PC-9 (cell line): ENCODE measurements at regions not wholly inside any gene's neighbourhood (a gene's known extent, or its start where the extent isn't known, plus 50 kb on each side); places are given as distances from the start of the nearest gene placed in this dataset.

Experiments
- BruUV-seq: library from RNA; stranded (reverse); fragments of 400-500 nt; replicated peaks from 2 replicates; lab custom pipeline; 2021; lab: Mats Ljungman, UMichigan
- CTCF ChIA-PET: fragments of 300-600 bp; sonication (Branson Sonifier 250); formaldehyde crosslinking; loops from one replicate; lab custom pipeline; 2022; ENCODE audit warnings: antibody characterized with exemption; lab: Charles Lee
- POLR2A ChIA-PET: fragments of 300-600 bp; sonication (Branson Sonifier 250); formaldehyde crosslinking; loops from one replicate; lab custom pipeline; 2022; ENCODE audit warnings: antibody characterized with exemption; ENCODE audit not compliant: unreplicated experiment; lab: Charles Lee
- DNase-seq, 2 experiments: peaks; one replicate each; pipeline versions ENCODE4 v3.0.0 to v3.0.0-alpha.2; 2015 to 2022; ENCODE audit warnings: mixed read lengths in 1 of 2
- H2AFZ ChIP-seq: fragments of 200-600 bp; sonication (generic); 2 replicates; pipeline ENCODE4 v1.8.1; 2017; ENCODE audit warnings: antibody characterized with exemption
- H3F3A ChIP-seq: fragments of 200-600 bp; sonication (generic); 2 replicates; pipeline ENCODE4 v1.8.1; 2017; ENCODE audit warnings: antibody characterized with exemption, mild to moderate bottlenecking, low read depth; ENCODE audit not compliant: insufficient read depth
- H3K27ac ChIP-seq: fragments of 200-600 bp; sonication (generic); 2 replicates; pipeline ENCODE4 v1.6.1; 2016; ENCODE audit warnings: mixed run types
- H3K27me3 ChIP-seq: fragments of 200-600 bp; sonication (generic); 2 replicates; pipeline ENCODE4 v1.6.1; 2016; ENCODE audit warnings: low read depth, mixed run types; ENCODE audit not compliant: insufficient read depth
- H3K36me3 ChIP-seq: fragments of 200-600 bp; sonication (generic); 2 replicates; pipeline ENCODE4 v1.6.1; 2016; ENCODE audit warnings: low read depth, mixed run types
- H3K4me1 ChIP-seq: fragments of 200-600 bp; sonication (generic); replicated peaks from 2 replicates; pipeline ENCODE4 v1.6.1; 2016; ENCODE audit warnings: mixed run types; ENCODE audit not compliant: insufficient read depth
- H3K4me2 ChIP-seq: fragments of 200-600 bp; sonication (generic); 2 replicates; pipeline ENCODE4 v1.6.1; 2017; ENCODE audit warnings: mixed run types
- H3K4me3 ChIP-seq: fragments of 200-600 bp; sonication (generic); 2 replicates; pipeline ENCODE4 v1.6.1; 2016; ENCODE audit warnings: mixed run types
- H3K79me2 ChIP-seq: fragments of 200-600 bp; sonication (generic); 2 replicates; pipeline ENCODE4 v1.6.1; 2017; ENCODE audit warnings: low read depth, mixed run types
- H3K9me2 ChIP-seq: fragments of 200-600 bp; sonication (generic); 2 replicates; pipeline ENCODE4 v1.8.1; 2017; ENCODE audit warnings: mild to moderate bottlenecking; ENCODE audit not compliant: insufficient read depth
- H3K9me3 ChIP-seq: fragments of 200-600 bp; sonication (generic); 2 replicates; pipeline ENCODE4 v1.8.1; 2016; ENCODE audit warnings: low read depth; ENCODE audit not compliant: insufficient read depth
- H4K20me1 ChIP-seq: fragments of 200-600 bp; sonication (generic); 2 replicates; pipeline ENCODE4 v1.8.1; 2017; ENCODE audit not compliant: insufficient read depth
- CTCF ChIP-seq: fragments of 200-600 bp; sonication (generic); conservative IDR thresholded peaks from 2 replicates; pipeline ENCODE4 v1.6.1; 2017; ENCODE audit warnings: mixed run types, antibody characterized with exemption, mild to moderate bottlenecking, moderate library complexity
- EZH2 ChIP-seq: fragments of 200-600 bp; sonication (generic); IDR thresholded peaks from 2 replicates; pipeline ENCODE4 v1.8.0; 2017; ENCODE audit warnings: antibody characterized with exemption, low read depth
- intact Hi-C: fragments of 100-400 bp; cut with micrococcal nuclease; formaldehyde crosslinking; loops from one replicate; pipeline ENCODE4 v1.10.0; 2022; ENCODE audit not compliant: unreplicated experiment

- H3K4me2 ChIP-seq = no peak overlapping the region
- no peak overlapping the region for H2AFZ ChIP-seq
- no peaks in the 10 kb centered on the region for H3K9me2 ChIP-seq
- no peaks in the 10 kb centered on the region for H3K36me3 ChIP-seq
- intact Hi-C loops = no loop called here
- no peaks in the 10 kb centered on the region for H3K79me2 ChIP-seq
- TF ChIP-seq EZH2 (no peak), CTCF (no peak)
- no peaks in the 10 kb centered on the region for H3F3A ChIP-seq
- H3K27ac ChIP-seq = no peak overlapping the region
- ChIA-PET POLR2A (no interaction called here), CTCF (no interaction called here)
- DNase-seq = no peak
- BruUV-seq = no TSS peak
- no peak overlapping the region for H3K4me3 ChIP-seq
- peaks cover 97% of the 10 kb centered on the region for H3K27me3 ChIP-seq
- H3K4me1 ChIP-seq = no peaks in the 10 kb centered on the region
- H3K9me3 ChIP-seq = no peaks in the 10 kb centered on the region
- H4K20me1 ChIP-seq = no peaks in the 10 kb centered on the region
These were observed 258.3 kb upstream of the SALL3 start for GRCh38 chr18:78721238-78721875.

- ChIA-PET CTCF (no interaction called here), POLR2A (no interaction called here)
- no peaks in the 10 kb centered on the region for H4K20me1 ChIP-seq
- H3K4me3 ChIP-seq = no peak overlapping the region
- H3K27me3 ChIP-seq = peaks cover 98% of the 10 kb centered on the region
- H3K36me3 ChIP-seq = no peaks in the 10 kb centered on the region
- BruUV-seq = no TSS peak
- no peak overlapping the region for H3K4me2 ChIP-seq
- H3K79me2 ChIP-seq = no peaks in the 10 kb centered on the region
- no peak for DNase-seq
- no peak overlapping the region for H3K27ac ChIP-seq
- intact Hi-C loops = no loop called here
- no peak for TF ChIP-seq CTCF
- TF ChIP-seq EZH2 = no peak
- H3F3A ChIP-seq = no peaks in the 10 kb centered on the region
- H3K9me2 ChIP-seq = no peaks in the 10 kb centered on the region
- no peaks in the 10 kb centered on the region for H3K4me1 ChIP-seq
- no peaks in the 10 kb centered on the region for H3K9me3 ChIP-seq
- H2AFZ ChIP-seq = no peak overlapping the region
These were observed 257.6 kb upstream of the SALL3 start for GRCh38 chr18:78721981-78722380.

- Histone ChIP-seq H3K4me3 (no peak overlapping the region), H3K79me2 (no peaks in the 10 kb centered on the region), H4K20me1 (no peaks in the 10 kb centered on the region), H3K27ac (no peak overlapping the region), H3F3A (no peaks in the 10 kb centered on the region), H3K36me3 (no peaks in the 10 kb centered on the region), H3K4me2 (no peak overlapping the region), H3K9me2 (no peaks in the 10 kb centered on the region), H3K9me3 (no peaks in the 10 kb centered on the region), H3K4me1 (no peaks in the 10 kb centered on the region), H2AFZ (no peak overlapping the region), H3K27me3 (peaks cover 98% of the 10 kb centered on the region)
- POLR2A ChIA-PET = no interaction called here
- intact Hi-C loops = no loop called here
- TF ChIP-seq EZH2 = no peak
- TF ChIP-seq CTCF = no peak
- no TSS peak for BruUV-seq
- DNase-seq = no peak
- CTCF ChIA-PET = no interaction called here
These were observed 257.2 kb upstream of the SALL3 start for GRCh38 chr18:78722386-78722785.
